Stimulated activated CD8-positive, alpha-beta memory T cell treated with anti-CD3 and anti-CD28 coated beads, Interleukin-4, amount 100 ng/mL, for 24 hours (primary cell): ENCODE measurements at regions not wholly inside any gene's neighbourhood (a gene's known extent, or its start where the extent isn't known, plus 50 kb on each side); places are given as distances from the start of the nearest gene placed in this dataset.
"Not testable (repeated sequence)": the region's sequence is repeated elsewhere in the genome, so short reads cannot be mapped to it uniquely, and the experiment has no call there.

ENCODE experiments used
- DNase-seq: peaks from one replicate; pipeline ENCODE4 v3.0.0-alpha.2; 2020; ENCODE audit warnings: low read depth

DNA sequence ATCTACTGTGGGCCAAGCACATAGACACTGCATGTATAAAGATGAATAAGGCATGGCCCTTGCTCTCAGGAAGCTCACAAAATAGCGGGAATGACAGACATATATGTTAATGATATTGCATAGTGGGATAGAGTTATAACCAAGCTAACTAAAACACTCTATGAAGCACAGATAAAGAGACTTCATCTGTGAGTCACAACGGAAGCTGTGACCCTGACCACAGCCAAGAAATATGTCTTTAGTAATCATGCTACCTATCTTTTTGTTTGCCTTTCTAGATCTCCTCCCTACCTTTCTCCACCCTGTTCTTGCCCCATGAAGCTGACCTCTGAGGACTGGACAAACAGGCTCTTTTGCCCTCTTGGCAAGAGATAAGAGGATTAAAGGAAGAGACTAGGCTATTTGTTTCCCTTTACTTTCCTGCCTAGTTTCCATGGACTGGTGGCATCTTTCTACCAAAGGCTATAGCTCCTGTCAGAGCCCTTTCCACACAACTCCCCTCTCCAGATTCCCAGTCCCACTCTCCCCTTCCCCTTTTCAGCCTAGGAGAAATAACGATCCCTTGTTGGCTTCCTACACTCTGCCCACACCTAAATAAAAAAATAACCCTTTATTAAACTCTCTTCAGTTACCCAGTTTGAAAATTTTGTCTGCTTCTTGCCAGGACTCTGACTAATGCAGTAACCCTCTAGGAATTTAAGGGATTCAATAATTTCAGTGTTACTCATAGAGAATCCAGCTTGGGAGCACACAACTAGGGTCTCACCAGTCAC is 504.9 kb upstream of the MARCKS start:
- DNase-seq = no peak

DNA sequence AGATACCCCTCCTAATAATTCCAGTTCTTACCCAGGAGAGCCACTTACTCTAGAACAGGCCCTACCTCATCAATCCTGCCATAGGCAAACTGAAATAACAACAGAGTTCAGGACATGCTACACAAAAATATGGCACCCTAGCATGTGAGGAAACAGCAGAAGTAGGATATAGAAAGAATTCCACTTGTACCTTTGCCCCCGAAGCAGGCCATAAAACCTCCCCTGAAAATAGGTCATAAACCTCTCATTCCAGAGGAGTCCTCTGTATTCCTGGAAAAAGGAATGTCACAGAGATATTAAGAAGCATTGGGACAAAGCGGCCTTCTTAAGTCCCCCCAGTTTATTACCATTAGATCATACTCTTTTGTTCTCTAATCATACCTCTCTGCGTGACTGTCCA is 504.3 kb upstream of the MARCKS start:
- no peak for DNase-seq

DNA sequence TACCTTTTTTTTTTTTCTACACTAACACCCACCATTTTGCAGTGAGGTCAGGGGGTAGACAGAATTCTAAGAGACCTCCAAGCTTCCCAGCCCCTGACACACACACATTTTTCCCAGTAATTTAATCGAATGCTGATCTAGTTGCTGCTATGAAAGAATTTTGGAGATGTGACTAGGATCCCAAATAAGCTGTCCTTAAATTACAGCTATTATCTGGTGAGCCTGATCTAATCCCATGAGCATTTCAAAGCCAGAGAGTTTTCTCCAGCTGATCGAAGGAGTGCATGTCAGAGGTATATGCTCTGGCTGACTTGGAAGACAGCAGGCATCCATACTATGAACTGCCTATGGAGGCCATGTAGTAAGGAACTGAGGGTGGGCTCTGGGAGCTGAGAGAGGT is 503.8 kb upstream of the MARCKS start:
- no peak for DNase-seq

DNA sequence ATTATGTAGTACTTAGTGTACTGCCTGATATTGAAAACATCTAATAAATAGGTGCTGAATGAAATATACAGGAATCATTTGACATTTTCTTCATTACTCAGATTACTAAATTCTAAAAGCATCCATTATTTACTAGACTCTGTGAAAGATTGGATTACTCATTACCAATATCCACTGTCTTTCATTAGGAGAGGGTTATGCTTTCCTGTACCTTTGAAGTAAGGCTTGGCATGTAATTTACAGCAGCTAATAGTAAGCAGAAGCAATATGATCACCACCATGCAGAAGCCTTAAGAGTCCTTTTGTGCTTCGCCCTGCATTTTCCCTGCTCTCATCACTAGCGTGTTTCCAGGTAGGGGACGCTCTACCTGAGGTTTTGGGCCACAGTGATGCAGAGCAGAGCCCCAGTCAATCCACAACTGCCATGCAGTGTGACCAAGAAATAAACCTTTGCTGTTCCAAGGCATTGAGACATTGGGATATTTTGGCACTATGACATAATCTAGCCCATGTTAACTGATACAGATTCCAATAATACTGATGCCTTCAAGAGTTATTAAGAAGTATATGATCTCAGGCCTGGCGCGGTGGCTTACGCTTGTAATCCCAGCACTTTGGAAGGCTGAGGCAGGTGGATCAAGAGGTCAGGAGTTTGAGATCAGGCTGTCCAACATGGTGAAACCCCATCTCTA is 502.8 kb upstream of the MARCKS start:
- no peak for DNase-seq

DNA sequence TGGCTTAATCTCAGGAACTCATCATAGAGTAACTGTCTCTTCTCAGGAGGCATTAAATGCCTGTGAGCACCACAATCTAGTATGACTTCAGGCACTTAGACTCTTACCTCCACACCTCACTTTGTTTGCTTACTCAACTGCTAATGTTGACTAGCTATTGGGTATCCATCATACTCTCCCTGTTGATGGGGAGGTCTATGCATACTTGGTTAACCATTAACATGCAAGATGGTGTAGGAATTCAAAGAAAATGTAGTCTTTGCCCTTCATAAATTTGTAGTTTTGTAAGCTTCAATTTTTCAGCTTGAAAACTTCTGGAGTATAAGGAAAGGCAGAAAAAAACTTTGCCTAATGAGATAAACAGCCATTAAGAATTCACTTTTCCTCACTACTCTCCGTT is 501.0 kb upstream of the MARCKS start:
- no peak for DNase-seq

DNA sequence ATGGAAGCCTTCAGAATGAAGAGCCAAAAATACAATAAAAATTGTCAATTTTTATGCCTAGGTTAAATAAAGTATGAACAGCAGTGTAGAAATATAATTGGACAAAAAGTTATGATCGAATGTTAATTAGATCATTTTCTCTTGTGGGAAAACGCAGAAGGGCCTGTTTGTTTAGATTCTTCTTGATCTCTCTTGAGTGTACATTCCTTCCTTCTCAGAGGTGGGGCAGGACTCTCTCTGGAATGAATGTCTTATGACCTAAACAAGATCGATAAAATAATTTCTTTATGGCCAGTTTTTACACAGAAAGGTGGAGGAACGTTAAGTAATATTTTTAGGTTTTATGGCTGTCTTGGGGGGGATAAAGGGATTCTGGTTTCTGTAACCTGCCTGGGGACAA is 500.1 kb upstream of the MARCKS start:
- no peak for DNase-seq

DNA sequence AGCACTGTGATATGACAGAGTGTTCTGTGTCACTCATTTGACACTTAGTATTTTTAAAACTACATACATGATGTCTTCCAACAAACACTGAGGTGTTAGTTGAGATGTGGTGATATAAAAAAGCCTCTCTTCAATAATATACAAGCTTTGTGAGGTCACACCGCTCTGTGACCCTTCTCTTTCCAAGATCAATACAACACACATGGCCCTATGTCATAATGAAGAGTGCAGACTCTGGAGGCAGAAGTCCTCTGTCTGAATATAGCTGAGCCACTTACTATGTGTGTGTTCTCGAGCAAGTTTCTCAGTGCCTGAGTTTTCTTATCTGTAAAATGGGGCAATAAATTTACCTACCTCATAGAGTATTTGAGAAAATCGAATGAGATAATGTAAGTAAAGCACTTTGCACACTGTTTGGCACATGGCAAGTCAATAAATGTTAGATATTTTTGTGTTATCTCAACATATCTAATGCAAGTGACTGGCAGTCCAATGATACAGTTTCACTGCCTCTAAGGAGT is 499.0 kb upstream of the MARCKS start:
- no peak for DNase-seq

DNA sequence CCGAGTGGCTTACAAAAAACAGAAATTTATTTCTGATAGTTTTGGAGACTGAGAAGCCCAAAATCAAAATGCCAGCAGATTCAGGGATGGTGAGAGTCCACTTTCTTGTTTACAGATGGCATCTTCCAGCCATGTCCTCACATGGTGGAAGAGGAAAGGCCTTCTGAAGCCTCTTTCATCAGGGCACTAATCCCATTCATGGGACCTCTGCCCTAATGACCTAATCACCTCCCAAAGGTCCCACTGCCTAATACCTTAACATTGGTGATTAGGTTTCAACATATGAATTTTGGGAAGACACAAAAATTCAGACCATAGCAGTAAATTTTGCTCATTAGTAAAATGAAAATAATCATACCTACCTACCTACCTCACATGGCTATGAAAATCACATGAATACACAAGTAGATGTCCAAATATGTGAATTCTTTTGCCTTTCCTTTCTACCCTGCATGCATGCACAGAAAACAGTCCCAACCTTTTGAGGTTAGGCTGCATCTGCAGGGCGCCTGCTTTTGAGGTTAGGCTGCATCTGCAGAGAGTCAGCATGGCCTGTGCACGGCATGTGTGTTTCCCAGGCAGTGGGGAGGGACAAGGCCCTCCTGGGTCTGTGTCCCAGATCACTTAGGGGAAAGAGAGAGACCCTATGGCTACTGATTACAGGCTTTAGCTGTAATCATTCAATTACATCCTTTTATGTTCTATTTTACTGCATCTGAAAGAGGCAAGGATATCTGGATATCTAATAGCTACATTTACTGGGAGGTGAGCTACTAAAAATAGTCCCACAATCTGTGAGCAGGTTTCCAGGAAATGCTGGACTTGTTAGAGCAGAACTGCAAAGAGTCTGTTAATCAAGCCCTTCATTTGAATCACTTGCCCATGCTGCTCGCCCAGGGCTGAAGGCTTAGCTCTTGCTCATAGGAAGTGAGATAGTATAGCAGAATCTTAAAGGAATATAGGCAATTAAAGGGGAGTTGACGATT is 497.7 kb upstream of the MARCKS start:
- DNase-seq = no peak

DNA sequence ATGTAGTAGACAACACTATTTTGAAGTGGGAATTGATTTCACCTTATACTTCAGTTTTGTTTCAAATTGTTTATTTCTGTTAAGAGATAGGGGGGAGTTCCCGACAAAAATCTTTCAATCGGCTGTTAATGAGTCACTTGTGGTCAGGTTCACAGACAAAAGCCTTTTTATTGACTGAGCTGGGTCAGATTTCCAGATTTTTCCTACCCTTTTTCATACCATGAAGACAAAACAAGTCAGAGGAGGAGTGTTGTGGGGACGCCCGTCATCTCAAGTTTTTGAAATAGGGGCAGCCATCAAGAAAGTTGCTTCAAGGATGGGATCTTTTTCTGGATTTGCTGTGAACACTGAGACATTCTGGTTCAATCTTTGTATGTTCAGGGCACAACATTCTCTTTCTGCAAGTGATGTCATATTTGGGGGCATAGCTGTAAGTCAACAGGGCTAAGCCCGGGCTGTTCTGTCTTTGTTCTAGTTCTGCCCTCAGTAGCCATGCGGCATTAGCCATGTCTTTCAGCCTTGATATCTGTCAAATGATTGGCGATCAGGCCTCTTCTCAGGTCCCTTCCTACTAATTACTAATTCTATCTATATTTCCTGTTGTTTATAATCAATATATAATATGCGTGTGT is 496.0 kb upstream of the MARCKS start:
- DNase-seq = no peak

DNA sequence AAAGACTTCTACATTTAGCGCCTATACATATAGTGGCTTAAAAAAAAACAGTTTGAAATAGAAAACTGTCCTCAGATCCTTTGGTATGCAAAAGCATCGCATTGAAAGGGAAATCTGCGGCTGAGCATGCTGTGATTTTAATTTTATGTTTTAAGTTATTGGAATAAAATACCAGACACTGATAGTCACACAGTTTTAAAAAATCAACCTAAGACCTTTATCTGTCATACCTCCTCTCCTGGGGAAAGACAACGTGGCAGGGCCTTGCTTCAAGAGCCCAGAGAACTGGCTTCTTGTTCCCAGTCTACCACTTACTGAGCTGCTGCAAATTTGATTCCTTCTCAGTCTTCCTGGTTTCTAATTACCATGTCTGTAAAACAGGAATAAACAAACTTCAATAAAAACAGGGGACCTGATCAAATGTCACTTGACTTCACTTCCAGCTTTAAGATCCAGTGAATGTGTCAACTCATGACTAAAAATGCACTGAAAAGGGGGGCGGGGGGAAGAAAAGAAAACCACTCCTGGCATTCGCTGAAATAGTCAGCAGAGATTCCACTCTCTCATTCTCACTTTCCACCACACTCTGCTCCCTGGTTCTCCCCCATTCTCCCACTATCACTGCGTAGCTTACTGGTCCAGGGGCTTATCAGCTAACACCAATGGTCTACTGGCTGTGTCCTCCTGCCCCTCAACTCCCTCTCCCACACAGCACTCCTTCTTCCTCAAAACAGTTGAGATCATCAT is 494.7 kb upstream of the MARCKS start:
- DNase-seq = no peak

DNA sequence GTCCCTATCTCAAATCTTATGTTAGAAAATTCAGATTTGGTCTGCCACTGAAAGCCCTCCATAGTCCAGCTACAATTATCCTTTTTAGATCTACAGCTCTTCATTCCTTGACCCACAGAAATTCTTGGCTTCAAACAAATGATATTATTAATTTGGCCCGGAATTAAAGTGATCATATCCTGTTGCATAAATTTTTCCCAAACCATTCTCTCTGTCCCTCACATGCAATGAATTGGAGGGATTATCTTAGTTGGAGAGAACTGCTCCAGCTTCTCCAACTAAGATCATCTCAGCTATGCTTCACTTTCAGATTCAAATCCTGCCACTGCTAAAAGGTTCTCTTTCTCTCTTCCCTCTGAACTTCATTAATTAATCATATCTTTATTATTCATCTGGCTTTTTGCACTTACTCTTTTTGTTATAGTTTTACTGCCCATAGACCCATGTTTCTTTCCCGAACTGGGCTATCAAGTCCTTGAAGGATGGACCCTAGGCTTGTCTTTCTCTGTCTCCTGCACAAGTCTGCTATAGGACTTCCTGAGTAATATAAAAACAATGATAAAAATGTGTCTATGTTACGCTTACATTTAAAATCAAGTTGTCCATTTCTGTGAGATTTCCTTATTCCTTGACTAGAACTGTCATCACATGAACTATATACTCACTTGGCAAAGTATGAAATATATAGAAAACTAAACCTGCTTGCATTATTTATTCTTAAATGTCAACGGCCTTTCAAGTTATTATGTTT is 493.9 kb upstream of the MARCKS start:
- DNase-seq = no peak

DNA sequence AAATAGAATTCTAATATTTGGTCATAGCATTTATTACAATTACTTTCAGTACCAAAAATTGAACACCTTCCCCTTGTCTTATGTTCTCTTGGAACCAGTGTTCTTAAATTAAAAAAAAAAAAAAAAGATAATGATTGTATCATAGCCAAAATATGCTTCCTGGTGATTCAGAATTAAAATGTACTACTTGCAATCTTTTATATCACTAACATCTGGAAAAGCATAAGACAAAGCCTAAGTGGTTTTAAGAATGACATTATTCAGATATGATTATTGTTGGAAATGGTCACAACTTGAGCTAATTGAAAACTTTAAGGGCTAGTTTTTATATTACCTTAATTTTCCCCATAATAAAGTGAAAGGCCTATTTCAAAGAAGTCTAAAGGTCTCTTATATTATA is 493.3 kb upstream of the MARCKS start:
- no peak for DNase-seq

DNA sequence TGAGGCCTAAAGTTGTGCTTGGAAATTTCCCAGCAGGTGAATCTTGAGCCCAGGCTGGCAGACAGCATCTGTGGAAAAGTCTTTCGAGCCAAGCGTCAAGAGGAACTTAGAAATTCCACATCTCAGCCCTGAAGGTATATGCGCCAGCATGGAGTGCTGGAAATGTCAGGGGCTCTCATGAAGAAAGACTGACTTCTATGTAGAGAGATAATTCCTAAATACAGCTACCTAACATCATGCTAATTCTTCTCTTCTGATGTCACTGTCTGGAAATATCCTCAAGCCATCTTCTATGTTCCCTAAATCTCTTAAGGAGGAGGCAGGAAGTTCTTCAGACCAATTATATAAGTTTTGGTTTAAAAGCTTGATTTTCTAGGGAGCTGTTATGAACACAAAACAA is 492.4 kb upstream of the MARCKS start:
- DNase-seq = no peak

DNA sequence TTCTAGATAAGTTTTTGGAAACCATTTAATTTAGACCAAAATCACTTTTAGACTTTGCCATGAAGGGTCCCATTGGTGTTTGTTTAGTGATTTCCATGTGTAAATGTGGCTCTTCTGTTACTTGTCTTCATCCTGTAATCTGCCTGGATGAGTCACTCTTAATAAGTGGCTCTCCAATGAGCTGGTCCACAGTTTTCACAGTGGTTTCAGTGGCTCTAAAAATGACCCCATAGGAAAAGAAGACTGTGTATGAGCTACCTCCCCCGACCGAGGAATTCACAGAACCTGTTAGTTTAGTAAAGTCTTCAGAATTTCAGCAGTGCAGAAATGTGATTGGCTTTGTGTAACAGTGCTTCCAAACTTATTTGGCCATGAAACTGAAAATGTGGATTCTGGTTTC is 492.0 kb upstream of the MARCKS start:
- DNase-seq = no peak

DNA sequence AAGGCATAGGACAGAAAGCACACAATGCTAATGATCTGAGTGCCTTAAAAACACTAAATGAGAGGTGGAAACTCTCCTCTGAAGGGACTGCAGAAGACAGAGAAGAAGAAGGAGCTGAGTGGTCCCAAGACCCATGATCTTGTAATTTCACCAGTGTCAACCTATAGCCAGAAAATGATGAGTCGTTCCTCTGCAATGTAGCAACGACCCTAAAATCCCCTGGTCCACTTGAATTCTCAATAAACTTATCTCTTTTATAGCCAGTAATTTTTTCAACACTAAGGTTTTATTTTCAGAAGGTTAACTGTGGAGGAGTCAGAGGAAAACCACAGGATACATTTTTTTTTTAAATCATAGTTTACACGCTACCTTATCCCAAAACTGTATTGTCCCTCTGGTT is 490.6 kb upstream of the MARCKS start:
- DNase-seq = no peak

DNA sequence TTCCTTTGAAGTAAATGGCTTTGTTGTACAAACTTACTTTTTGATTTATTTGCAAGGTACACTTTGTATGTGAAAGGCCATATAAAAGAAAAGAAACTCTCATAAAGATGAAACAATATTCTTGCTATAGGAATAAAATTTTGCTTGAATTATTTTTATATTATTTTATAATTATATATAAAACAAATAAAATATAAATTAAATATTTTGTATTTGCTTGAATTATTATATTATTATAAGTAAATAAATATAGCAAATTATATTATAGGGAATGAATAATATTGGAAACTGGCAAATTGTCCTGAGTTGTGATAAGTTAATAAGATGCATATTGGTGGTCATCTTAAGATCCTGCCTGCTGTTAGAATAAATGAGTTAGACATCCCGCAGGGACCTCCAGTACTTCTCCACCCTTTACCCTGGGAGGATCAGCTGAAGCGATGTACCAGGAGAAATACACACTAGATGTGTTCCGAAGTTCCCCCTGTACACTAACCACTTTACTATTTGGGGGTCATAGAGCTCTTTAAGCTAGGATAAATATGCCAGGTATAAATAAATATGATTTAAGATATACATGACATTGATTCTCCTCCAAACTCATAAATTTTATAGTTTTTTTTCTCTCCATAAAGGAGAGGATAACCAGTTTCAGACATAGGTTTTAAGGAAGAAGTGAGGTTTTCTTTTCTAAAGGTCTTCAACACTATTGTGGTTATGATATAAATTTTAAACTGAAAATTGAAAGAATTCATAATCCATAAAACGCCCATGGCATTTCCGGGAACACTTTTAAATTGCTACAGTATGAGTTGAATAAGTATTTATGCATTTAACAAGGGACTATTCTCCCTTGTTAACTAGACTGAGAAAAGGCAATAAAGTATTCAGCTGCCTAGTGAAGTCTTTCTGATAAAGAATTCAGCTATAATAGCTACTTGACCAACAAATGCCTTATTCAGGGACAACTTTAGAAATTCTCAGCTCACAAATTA is 486.3 kb upstream of the MARCKS start:
- no peak for DNase-seq

DNA sequence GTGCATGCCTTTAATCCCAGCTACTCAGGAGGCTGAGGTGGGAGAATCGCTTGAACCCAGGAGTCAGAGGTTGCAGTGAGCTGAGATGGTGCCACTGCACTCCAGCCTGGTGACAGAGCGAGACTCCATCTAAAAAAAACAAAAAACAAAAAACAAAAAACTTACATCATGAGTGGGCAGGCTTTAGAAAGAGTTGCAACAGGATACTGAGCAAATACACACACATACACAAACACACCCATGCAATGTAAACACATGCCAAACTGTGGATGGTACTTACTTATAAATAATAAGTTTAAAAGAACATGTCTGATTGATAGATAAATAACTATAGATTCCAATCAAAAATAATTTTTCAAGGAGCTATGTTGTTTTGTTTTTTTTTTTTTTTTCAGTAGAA is 481.7 kb upstream of the MARCKS start:
- not testable (repeated sequence) for DNase-seq

DNA sequence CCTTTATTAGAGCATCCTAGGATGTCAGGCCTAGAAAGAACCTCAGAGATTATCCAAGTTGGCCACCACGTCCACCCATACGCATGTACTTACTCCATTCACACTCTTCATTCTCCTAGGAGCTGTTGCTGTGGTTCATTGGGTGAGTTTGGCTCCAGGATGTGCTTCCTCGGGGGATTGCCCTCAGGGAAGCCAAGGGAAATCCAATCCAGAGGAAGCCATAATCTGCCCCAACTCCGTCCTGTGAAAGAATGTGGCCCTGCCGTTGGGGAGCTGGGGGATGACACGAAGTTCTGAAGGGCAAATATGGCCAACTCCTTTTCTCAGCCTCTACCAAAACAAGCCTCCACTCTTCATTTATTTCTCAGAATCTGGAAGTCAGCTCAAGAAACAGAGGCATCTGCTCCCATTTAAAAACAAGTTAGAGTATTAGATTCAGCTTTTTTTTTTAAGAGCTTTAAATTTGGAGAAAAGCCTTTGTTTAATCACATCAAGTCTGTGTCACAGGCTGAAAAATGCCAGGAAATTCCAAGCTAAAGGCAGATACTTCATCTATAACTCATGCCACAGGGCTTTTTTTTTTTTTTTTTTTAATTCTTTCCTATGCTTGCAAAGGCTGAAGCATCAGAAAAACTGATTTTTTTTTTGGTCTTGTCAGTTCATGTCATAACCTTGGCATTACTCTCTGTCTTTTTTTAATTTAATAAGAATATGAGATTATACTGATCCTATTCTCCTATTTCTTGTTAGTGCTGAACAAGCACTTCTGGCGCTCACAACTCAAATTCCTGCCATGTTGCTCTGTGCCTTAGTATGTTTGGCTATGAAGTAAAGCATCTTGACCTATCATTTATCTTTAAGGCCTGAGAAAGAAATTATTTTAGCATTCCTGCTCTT is 480.9 kb upstream of the MARCKS start:
- no peak for DNase-seq
